GM12872 (cell line): ENCODE measurements at regions not wholly inside any gene's neighbourhood (a gene's known extent, or its start where the extent isn't known, plus 50 kb on each side); places are given as distances from the start of the nearest gene placed in this dataset.

Experiments
- CTCF ChIP-seq: IDR thresholded peaks from 3 replicates; pipeline ENCODE4 v1.5.1; 2011; ENCODE audit warnings: low read depth, mild to moderate bottlenecking, low read length, moderate library complexity; ENCODE audit not compliant: insufficient read depth

GRCh38 chr18:53745986-53746385, 478.5 kb downstream of the MBD2 start:
- TF ChIP-seq CTCF, result no peak

- no peak for TF ChIP-seq CTCF
These were observed 479.1 kb downstream of the MBD2 start for GRCh38 chr18:53745224-53745967.

- TF ChIP-seq CTCF, result no peak
These were observed 484.8 kb downstream of the MBD2 start for GRCh38 chr18:53739700-53740099.

GRCh38 chr18:53735526-53735925, 488.9 kb downstream of the MBD2 start:
- no peak for TF ChIP-seq CTCF

GRCh38 chr18:53715243-53715853, 509.1 kb downstream of the MBD2 start:
- no peak for TF ChIP-seq CTCF

GRCh38 chr18:53710080-53710479, 514.4 kb downstream of the MBD2 start:
- TF ChIP-seq CTCF, result no peak

- no peak for TF ChIP-seq CTCF
These were observed 522.0 kb downstream of the MBD2 start for GRCh38 chr18:53702480-53702879.
